GM11168 (cell line): ENCODE measurements at regions not wholly inside any gene's neighbourhood (a gene's known extent, or its start where the extent isn't known, plus 50 kb on each side); places are given as distances from the start of the nearest gene placed in this dataset.

ENCODE experiments used
- in situ Hi-C: fragments of 300-500 bp; cut with MboI; formaldehyde crosslinking; loops from one replicate; pipeline ENCODE4 v1.12.0; 2022; ENCODE audit warnings: low sequenced_read_pairs; ENCODE audit not compliant: unreplicated experiment

GRCh38 chr3:177467247-177467985 is 270.1 kb upstream of the TBL1XR1 start:
- in situ Hi-C loops: no loop called here

GRCh38 chr3:177468331-177468730 is 271.0 kb upstream of the TBL1XR1 start:
- in situ Hi-C loops: no loop called here

GRCh38 chr3:177468816-177469215 is 271.5 kb upstream of the TBL1XR1 start:
- in situ Hi-C loops: no loop called here

GRCh38 chr3:177469216-177469615 is 271.9 kb upstream of the TBL1XR1 start:
- in situ Hi-C loops: no loop called here

GRCh38 chr3:177470197-177470941 is 273.1 kb upstream of the TBL1XR1 start:
- in situ Hi-C loops: no loop called here

GRCh38 chr3:177471733-177472480 is 274.6 kb upstream of the TBL1XR1 start:
- in situ Hi-C loops: no loop called here

GRCh38 chr3:177473184-177473583 is 275.9 kb upstream of the TBL1XR1 start:
- in situ Hi-C loops: no loop called here

GRCh38 chr3:177473903-177474302 is 276.6 kb upstream of the TBL1XR1 start:
- in situ Hi-C loops: no loop called here

GRCh38 chr3:177474652-177475355 is 277.5 kb upstream of the TBL1XR1 start:
- in situ Hi-C loops: no loop called here

GRCh38 chr3:177475356-177475665 is 278.0 kb upstream of the TBL1XR1 start:
- in situ Hi-C loops: no loop called here

GRCh38 chr3:177476495-177476894 is 279.2 kb upstream of the TBL1XR1 start:
- in situ Hi-C loops: no loop called here

- in situ Hi-C loops: no loop called here
Observed at GRCh38 chr3:177476921-177477435, 279.7 kb upstream of the TBL1XR1 start.

- in situ Hi-C loops: no loop called here
Observed at GRCh38 chr3:177478170-177478867, 281.0 kb upstream of the TBL1XR1 start.

GRCh38 chr3:177479630-177480029 is 282.3 kb upstream of the TBL1XR1 start:
- in situ Hi-C loops: no loop called here

- in situ Hi-C loops: no loop called here
Observed at GRCh38 chr3:177481329-177481728, 284.0 kb upstream of the TBL1XR1 start.

- in situ Hi-C loops: no loop called here
Observed at GRCh38 chr3:177482048-177482691, 284.9 kb upstream of the TBL1XR1 start.

GRCh38 chr3:177483182-177483967 is 286.1 kb upstream of the TBL1XR1 start:
- in situ Hi-C loops: no loop called here

GRCh38 chr3:177484206-177484605 is 286.9 kb upstream of the TBL1XR1 start:
- in situ Hi-C loops: no loop called here

- in situ Hi-C loops: no loop called here
Observed at GRCh38 chr3:177484926-177485325, 287.6 kb upstream of the TBL1XR1 start.
